ENCODE measurements at regions not wholly inside any gene's neighbourhood (a gene's known extent, or its start where the extent isn't known, plus 50 kb on each side); places are given as distances from the start of the nearest gene placed in this dataset.

DNA sequence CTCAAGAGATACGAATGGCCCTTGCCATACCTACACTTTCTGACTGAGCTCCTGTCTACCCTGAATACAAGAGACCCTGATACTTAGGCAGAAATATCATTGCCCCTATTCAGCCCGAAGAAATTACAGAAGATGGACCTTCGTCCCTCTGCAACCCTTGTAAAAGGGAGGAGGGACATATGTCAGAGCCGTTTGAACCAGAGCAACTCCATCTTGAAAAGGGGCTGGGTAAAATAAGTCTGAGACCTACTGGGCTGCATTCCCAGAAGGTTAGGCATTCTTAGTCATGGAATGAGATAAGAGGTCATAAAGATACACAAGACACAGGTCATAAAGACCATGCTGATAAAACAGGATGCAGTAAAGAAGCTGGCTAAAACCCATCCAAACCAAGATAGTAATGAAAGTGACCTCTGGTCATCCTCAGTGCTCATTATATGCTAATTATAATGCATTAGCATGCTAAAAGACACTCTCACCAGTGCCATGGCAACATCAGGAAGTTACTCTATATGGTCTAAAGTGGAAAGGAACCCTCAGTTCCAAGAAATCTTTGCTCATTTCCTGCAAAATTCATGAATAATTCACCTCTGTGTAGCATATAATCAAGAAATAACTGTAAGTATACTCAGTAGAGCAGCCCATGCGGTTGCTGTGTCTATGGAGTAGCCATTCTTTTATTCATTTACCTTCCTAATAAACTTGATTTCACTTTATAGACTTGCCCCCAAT is 49.7 kb upstream of the GPD1L start:
- no peak for DNase-seq
- Mint-ChIP-seq H3K27me3 (ENCODE audit: low read depth, poor library complexity) (no peaks in the 10 kb centered on the region), H3K4me3 (no peak overlapping the region), H3K27ac (no peak overlapping the region), H3K9me3 (peaks cover 14% of the 10 kb centered on the region), H3K4me1 (no peaks in the 10 kb centered on the region), H3K36me3 (ENCODE audit: low read depth) (no peaks in the 10 kb centered on the region)
- TF ChIP-seq, protein P1, sequence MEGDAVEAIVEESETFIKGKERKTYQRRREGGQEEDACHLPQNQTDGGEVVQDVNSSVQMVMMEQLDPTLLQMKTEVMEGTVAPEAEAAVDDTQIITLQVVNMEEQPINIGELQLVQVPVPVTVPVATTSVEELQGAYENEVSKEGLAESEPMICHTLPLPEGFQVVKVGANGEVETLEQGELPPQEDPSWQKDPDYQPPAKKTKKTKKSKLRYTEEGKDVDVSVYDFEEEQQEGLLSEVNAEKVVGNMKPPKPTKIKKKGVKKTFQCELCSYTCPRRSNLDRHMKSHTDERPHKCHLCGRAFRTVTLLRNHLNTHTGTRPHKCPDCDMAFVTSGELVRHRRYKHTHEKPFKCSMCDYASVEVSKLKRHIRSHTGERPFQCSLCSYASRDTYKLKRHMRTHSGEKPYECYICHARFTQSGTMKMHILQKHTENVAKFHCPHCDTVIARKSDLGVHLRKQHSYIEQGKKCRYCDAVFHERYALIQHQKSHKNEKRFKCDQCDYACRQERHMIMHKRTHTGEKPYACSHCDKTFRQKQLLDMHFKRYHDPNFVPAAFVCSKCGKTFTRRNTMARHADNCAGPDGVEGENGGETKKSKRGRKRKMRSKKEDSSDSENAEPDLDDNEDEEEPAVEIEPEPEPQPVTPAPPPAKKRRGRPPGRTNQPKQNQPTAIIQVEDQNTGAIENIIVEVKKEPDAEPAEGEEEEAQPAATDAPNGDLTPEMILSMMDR (IDR thresholded peaks at IDR 0.05) = no peak
